Calu3 (cell line): ENCODE measurements at regions not wholly inside any gene's neighbourhood (a gene's known extent, or its start where the extent isn't known, plus 50 kb on each side); places are given as distances from the start of the nearest gene placed in this dataset.

Experiments used
- BruUV-seq: library from RNA; stranded (reverse); fragments of 400-500 nt; replicated peaks from 2 replicates; lab custom pipeline; 2021; lab: Mats Ljungman, UMichigan
- CTCF ChIA-PET: fragments of 300-600 bp; sonication (Branson Sonifier 250); formaldehyde crosslinking; loops from one replicate; lab custom pipeline; 2022; ENCODE audit warnings: antibody characterized with exemption; lab: Charles Lee
- DNase-seq: peaks from one replicate; pipeline ENCODE4 v3.0.0; 2022
- H3K27ac Mint-ChIP-seq: one replicate; pipeline ENCODE4 v1.8.0; 2022; ENCODE audit warnings: mixed read lengths; ENCODE audit not compliant: unreplicated experiment
- H3K27me3 Mint-ChIP-seq: one replicate; pipeline ENCODE4 v1.8.0; 2022; ENCODE audit warnings: mixed read lengths; ENCODE audit not compliant: unreplicated experiment
- H3K36me3 Mint-ChIP-seq: one replicate; pipeline ENCODE4 v1.8.0; 2022; ENCODE audit warnings: mild to moderate bottlenecking, moderate library complexity, mixed read lengths; ENCODE audit not compliant: insufficient read depth, unreplicated experiment
- H3K4me1 Mint-ChIP-seq: one replicate; pipeline ENCODE4 v1.8.0; 2022; ENCODE audit warnings: mild to moderate bottlenecking, low read depth, mixed read lengths; ENCODE audit not compliant: unreplicated experiment
- H3K4me3 Mint-ChIP-seq: one replicate; pipeline ENCODE4 v1.8.0; 2022; ENCODE audit warnings: mild to moderate bottlenecking, low read depth, moderate library complexity, mixed read lengths; ENCODE audit not compliant: unreplicated experiment
- H3K9me3 Mint-ChIP-seq: one replicate; pipeline ENCODE4 v1.8.0; 2022; ENCODE audit warnings: low read depth, mixed read lengths; ENCODE audit not compliant: unreplicated experiment
- CTCF ChIP-seq: fragments of 200-600 bp; IDR thresholded peaks from one replicate; pipeline ENCODE4 v1.8.0; 2022; ENCODE audit warnings: antibody characterized with exemption; ENCODE audit not compliant: unreplicated experiment
- intact Hi-C: fragments of 100-400 bp; cut with micrococcal nuclease; formaldehyde crosslinking; loops from one replicate; pipeline ENCODE4 v1.10.0; 2022; ENCODE audit not compliant: unreplicated experiment

GRCh38 chr13:90016688-90017087 is 1330.8 kb upstream of the MIR17HG start:
- H3K4me1 Mint-ChIP-seq: no peaks in the 10 kb centered on the region
- CTCF ChIA-PET: interaction anchor here (0.8 kb wide), 1 partner anchor 55 kb away, joined by 4 read pairs; no protein-coding TSS in a partner anchor
- no peak overlapping the region for H3K27ac Mint-ChIP-seq
- BruUV-seq: no TSS peak
- H3K9me3 Mint-ChIP-seq: no peaks in the 10 kb centered on the region
- TF ChIP-seq CTCF: no peak
- no peaks in the 10 kb centered on the region for H3K27me3 Mint-ChIP-seq
- no peak for DNase-seq
- intact Hi-C loops: no loop called here
- H3K4me3 Mint-ChIP-seq: no peak overlapping the region
- H3K36me3 Mint-ChIP-seq: no peaks in the 10 kb centered on the region

- no peak overlapping the region for H3K4me3 Mint-ChIP-seq
- CTCF ChIA-PET: no interaction called here
- DNase-seq: no peak
- intact Hi-C loops: no loop called here
- no peak for TF ChIP-seq CTCF
- no peaks in the 10 kb centered on the region for H3K27me3 Mint-ChIP-seq
- H3K9me3 Mint-ChIP-seq: no peaks in the 10 kb centered on the region
- H3K36me3 Mint-ChIP-seq: no peaks in the 10 kb centered on the region
- no TSS peak for BruUV-seq
- no peaks in the 10 kb centered on the region for H3K4me1 Mint-ChIP-seq
- H3K27ac Mint-ChIP-seq: no peak overlapping the region
These were observed 1326.9 kb upstream of the MIR17HG start for GRCh38 chr13:90020536-90021070.

GRCh38 chr13:90027409-90027808 is 1320.1 kb upstream of the MIR17HG start:
- intact Hi-C loops: no loop called here
- Mint-ChIP-seq H3K27me3 (no peaks in the 10 kb centered on the region), H3K9me3 (no peaks in the 10 kb centered on the region), H3K27ac (no peak overlapping the region), H3K4me3 (no peak overlapping the region), H3K36me3 (no peaks in the 10 kb centered on the region), H3K4me1 (no peaks in the 10 kb centered on the region)
- CTCF ChIA-PET: no interaction called here
- no peak for TF ChIP-seq CTCF
- no TSS peak for BruUV-seq
- no peak for DNase-seq

- no peak overlapping the region for H3K27ac Mint-ChIP-seq
- BruUV-seq: no TSS peak
- H3K4me1 Mint-ChIP-seq: no peaks in the 10 kb centered on the region
- DNase-seq: no peak
- CTCF ChIA-PET: no interaction called here
- H3K4me3 Mint-ChIP-seq: no peak overlapping the region
- intact Hi-C loops: no loop called here
- no peaks in the 10 kb centered on the region for H3K9me3 Mint-ChIP-seq
- H3K36me3 Mint-ChIP-seq: no peaks in the 10 kb centered on the region
- no peaks in the 10 kb centered on the region for H3K27me3 Mint-ChIP-seq
- no peak for TF ChIP-seq CTCF
These were observed 1315.2 kb upstream of the MIR17HG start for GRCh38 chr13:90032313-90032712.
